A673 (cell line): ENCODE measurements at regions not wholly inside any gene's neighbourhood (a gene's known extent, or its start where the extent isn't known, plus 50 kb on each side); places are given as distances from the start of the nearest gene placed in this dataset.

ENCODE experiments used
- CTCF ChIP-seq: fragments of 300-800, 200-600 bp; sonication (generic); conservative IDR thresholded peaks from 2 replicates; pipeline ENCODE4 v1.5.1; 2017; ENCODE audit warnings: low read depth, mild to moderate bottlenecking, antibody characterized with exemption, low read length, moderate library complexity, mixed read lengths
- EZH2 ChIP-seq: fragments of 200-600 bp; sonication (generic); IDR thresholded peaks from 2 replicates; pipeline ENCODE4 v1.6.1; 2017; ENCODE audit warnings: borderline replicate concordance, low read depth, mild to moderate bottlenecking, mixed read lengths, antibody characterized with exemption, low read length; ENCODE audit not compliant: poor library complexity, severe bottlenecking

DNA sequence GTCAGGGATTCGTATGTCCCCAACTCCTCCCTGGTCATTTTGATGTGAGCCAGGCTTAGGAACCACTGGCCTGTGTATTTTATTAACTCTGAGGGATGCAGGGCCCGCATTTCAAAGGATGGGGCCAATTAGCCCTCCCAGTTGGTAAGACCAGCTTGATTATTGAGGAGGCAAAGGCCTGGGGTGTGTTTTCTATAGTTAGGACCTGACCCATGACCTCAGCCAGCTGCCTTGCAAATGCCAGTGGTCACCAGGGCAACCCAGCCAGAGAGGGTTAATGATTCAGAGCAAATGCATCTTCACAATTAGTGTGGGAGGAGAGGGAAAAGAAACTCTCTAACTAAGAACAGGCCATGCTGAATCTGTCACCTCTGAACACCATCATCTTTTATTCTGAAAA lies 835.4 kb downstream of the MAFB start:
- TF ChIP-seq EZH2: no peak
- no peak for TF ChIP-seq CTCF
